Fibroblast of gingiva (primary cell): ENCODE measurements at regions not wholly inside any gene's neighbourhood (a gene's known extent, or its start where the extent isn't known, plus 50 kb on each side); places are given as distances from the start of the nearest gene placed in this dataset.

ENCODE experiments used
- DNase-seq: peaks from one replicate; pipeline ENCODE4 v3.0.0-alpha.2; 2011; ENCODE audit warnings: low read depth

DNA sequence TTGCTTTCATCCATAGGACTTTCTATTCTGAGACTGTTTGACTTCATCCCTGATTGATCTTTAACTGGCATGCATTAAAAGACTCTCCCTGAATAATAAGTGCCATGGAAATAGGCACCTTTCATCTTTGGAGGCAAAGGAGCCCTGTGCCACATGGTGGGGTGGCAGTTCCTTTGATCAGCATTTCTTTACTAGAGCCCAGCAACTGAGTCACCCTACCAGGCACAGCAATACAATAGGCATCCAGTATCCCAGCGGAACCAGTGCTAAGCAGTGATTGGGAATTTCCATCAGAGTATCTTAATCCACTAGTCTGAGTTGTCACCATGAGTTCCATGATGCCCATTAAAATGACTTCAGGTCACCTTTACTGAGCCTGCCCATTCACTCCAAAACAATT lies 476.1 kb upstream of the MPDZ start:
- no peak for DNase-seq

DNA sequence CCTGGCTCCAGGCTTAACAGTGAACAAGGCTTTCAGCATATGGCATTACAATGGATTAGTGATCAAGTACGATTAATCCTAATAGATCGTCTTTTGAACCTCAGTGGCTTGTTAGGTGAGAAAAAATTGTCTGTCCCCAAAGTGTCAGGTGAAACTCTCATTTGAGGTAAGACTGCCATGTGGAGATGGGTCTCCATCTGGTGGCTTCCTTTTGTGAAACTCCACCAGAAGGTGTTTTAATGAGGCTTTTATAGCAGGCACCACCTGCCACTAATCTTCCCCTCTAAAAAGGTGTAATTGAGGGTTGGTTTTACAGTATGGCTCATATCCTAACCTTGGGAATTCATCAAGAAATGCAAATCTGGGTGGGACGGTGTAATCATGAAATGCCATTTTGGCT lies 471.1 kb upstream of the MPDZ start:
- no peak for DNase-seq

- DNase-seq, result no peak
Observed at GRCh38 chr9:13750061-13750460, 470.6 kb upstream of the MPDZ start.

DNA sequence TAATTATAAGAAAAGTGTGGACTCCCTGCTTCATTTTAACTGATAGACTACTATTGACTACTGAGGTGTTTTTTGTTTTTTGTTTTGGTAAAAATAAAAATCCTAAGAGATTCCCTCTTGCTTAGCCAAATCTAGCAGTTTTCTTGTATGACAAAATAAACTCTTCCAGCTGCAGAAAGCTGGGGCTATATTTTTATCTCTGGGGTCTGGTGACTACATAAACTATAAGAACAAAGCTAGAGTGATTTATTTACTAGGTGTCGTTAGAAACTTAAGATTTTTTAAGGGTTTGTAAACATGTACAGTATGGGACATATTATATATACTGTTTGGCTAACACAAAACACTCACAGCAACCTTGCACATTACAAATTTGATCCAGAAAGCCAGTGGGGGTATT lies 467.4 kb upstream of the MPDZ start:
- no peak for DNase-seq

- no peak for DNase-seq
Observed at GRCh38 chr9:13744261-13744901, 464.9 kb upstream of the MPDZ start.

DNA sequence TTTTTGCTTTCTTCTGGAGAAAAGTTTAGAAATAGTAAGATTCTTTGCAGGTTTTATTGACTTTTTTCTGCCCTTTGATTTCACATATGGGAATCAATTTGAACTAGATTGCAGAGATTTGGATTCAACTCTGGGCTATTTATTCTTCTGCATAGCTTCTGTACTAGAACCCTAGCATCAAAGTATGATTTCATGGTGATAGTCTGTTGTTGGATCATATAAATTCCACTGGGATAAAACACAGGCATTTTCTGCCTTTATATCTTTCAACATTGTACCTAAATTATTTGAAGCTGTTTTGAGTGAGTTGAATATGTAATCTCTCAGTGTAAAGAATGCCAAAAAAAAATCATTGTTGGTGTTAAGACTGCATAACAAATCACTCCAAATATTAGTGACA lies 458.4 kb upstream of the MPDZ start:
- DNase-seq, result no peak

GRCh38 chr9:13735181-13735580 lies 455.7 kb upstream of the MPDZ start:
- no peak for DNase-seq

GRCh38 chr9:13734601-13735000 lies 455.1 kb upstream of the MPDZ start:
- DNase-seq, result no peak

DNA sequence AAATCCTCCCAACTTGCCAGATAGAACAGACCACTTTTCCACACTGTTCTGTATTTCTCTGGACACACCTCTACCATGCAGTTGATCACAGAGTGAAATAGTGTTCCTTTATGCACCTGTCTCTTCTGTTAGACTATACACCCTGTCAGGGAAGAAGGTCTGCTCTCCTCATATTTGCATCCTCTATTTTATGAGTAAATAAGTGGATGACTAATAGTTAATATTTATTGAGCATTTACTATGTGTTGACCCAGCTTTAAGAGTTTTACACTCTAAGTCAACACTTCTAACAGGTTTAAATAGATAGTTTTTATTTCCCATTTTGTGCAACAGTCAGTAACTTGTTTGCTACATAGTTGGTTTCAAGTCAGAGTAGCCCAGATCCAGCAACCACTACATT lies 452.8 kb upstream of the MPDZ start:
- DNase-seq, result no peak

DNA sequence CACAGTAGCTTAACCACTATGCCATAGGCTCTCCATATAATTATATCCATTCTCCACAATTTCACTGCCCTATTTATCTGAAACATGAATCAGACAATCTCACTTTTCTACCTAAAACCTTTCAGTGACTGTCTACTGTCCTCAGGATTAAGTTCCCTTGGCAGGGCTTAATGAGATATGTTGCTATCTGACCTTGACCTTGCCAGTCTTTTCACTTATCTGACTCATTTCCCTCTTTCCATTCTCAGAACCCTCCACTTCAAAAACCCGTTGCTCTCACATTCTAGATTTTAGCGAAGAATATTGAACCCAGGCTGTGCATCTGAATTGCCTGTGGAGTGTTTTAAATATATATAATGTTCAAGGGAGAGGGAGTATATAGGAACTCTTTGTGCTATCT lies 452.1 kb upstream of the MPDZ start:
- DNase-seq, result no peak

DNA sequence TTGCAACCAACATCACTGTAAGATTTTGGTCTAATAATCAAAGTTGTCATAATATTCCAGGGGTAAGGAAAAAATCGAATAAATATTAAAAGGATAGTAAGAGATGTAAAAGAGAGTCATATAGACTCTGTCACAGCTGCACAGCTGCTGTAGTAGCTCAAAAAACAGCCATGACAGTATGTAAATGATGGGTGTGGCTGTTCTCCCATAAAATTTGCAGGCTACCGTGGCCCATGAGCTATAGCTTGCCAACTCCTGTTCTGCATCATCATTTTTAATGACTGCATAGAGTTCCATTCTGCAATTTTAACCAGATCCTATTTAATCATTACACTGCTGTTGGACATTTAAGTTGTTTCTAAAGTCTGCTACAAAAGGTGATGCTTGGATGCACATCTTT lies 450.5 kb upstream of the MPDZ start:
- no peak for DNase-seq

GRCh38 chr9:13728917-13729811 lies 449.7 kb upstream of the MPDZ start:
- DNase-seq, result no peak

DNA sequence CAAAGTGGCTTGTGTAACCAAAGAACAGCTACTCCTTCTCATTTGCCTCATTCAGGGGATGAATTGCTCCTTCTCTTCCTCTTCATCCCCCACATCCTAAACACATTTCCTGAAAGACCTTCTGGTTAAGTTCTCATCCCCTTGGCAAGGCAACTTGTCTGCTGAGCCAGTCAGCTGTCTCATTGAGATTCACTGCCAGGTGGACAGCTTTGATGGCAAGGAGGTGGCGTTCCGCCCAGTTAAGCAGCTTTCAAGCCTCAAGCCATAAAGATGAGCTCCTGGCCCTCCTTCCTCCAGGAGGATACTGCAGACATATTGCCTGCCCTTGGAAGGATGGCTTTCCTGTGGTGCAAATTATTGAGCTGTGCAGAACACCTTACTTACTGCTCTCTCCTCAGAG lies 448.6 kb upstream of the MPDZ start:
- DNase-seq, result no peak

DNA sequence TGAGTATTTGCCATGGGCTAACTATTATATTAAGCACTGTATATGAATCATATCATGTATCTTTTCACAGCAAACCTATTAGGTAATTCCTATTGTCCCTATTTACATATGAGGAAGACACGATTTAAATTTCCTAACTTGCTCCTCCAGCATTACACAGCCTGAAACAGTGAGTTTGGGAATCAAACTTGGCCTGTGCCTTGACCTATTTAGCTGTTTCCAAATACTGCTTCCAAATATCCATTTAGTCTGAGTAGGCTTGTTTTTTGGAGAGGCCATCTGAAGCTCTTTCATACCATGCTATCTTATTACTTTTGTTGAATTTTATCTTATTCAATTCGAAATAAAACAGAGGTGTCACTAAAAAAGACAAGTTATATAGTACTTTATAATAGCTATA lies 447.3 kb upstream of the MPDZ start:
- no peak for DNase-seq

DNA sequence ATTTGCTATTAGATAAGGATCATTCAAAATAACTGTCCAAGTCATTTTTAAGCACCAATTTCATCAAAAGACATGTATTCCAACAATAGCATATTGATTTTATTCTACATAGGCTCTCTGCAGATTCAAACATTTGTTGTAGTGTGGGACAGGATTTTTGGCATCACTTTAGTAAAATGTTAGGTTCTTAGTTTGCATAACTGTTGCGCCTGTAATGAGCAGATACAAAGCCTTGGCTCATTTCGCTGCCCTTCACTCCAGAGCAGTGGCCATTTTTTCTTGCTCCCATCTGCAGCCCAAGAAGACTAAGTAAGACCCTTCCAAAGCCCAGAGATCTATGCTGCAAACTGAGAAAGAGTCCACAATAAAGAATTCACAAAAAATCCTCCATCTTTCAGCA lies 446.0 kb upstream of the MPDZ start:
- DNase-seq, result no peak

DNA sequence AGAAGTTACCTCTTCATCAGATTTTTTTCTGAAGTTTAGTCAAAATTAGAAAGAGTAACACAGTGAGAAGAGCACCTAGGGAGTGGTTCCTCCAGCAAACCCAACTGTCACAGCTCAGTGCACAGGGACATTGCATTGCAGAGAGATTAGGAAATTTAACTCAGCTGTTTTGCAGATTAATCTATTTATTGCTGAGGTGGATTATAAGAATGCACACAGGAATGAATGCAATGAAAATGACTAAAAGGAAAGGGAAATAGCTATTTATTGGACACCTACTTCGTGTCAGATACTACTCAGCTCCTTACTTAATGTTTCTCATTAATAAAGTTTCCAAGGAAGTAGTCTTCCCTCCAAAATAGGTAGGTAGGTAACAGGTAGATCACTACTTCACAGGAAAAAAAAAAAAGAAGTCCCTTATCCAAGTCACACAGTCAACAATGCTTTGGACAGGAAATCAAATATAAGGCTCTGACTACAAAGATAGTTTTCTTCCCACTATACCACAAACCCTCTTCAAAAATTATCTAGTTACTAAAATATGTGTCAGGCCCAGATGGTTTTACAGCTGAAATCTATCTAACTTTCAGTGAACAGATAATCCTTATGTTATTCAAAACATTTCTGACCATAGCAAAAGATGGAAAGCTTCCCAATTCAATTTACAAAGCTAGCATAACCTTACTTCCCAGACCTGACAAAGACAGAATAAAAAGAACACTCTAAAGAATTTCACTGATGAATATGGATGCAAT lies 442.2 kb upstream of the MPDZ start:
- DNase-seq, result no peak

- no peak for DNase-seq
Observed at GRCh38 chr9:13719981-13720676, 440.6 kb upstream of the MPDZ start.

DNA sequence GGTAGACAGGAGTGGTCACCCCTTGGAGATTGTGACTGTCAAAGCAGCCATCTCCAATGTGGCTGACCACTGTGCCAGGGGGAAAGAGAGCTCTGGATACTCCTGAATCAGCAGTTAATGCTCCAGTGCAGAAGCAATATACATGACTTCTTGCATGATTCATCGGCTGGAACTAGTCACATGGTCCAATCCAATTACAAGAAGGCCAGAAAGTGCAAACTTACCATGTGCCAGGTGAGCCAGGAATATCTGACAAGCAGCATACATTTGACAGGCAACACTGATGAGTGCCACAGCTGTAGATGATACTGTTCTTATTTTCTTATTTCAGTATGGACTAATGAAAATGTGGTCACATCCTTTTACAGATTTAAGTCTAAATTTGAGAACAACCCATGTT lies 440.0 kb upstream of the MPDZ start:
- no peak for DNase-seq

DNA sequence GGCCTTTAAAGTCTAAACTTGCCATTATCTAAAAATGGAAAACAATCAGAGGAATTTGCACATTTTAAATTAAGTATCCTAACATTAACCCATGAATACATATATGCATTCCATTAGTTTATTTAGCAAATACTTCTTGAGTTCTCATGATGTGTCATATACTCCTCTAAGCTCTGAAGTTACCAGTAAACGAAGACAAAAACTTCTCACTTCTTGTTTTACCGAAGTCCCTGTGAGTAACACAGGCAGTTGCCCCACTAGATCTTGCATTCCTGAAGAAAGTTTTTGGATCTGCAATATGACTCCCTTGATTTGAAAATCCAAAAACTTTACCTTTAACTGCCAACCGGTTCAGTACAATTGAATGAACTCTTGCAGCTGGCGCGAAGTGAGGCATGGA lies 439.0 kb upstream of the MPDZ start:
- DNase-seq, result no peak

- no peak for DNase-seq
Observed at GRCh38 chr9:13718086-13718485, 438.6 kb upstream of the MPDZ start.

DNA sequence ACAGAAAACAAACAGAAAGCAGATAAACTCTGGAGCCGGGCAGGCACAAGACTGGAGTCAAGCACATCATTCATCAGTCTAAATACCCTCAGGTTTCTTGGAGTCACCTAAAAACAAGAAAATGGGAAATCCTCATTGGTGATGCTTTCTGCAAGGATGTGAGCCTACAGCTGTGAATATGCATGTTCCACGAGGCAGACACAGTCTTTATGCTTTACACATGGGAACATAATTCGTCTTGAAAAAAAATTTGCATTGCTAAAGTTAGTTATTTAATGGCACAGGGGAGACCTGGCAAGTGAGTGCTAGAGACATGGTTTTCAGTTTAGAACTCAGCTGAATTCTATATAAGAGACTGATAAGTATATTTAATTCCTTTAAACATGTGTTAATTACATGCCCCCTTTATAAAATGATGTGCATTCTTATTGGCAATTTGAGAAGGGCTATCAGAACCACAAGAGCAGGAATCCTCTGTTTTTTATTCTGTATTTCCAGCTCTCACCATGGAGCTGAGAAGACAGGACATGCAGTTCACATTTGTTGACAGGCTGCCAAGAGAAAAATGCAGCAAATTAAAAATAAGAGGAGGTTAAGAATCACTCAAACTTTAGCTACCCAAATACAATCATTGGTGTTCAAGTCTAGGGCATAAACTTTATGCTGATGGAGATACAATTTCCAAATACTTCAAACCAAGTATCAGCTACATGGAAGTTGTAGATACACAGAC lies 438.0 kb upstream of the MPDZ start:
- DNase-seq, result no peak
